HG02798 (cell line): ENCODE measurements at regions not wholly inside any gene's neighbourhood (a gene's known extent, or its start where the extent isn't known, plus 50 kb on each side); places are given as distances from the start of the nearest gene placed in this dataset.
"Not testable (repeated sequence)": the region's sequence is repeated elsewhere in the genome, so short reads cannot be mapped to it uniquely, and the experiment has no call there.

ENCODE experiments used
- ATAC-seq: cut with Tn5 transposase; IDR thresholded peaks from one replicate; pipeline ENCODE4 v1.9.1; 2021; ENCODE audit warnings: mild to moderate bottlenecking; ENCODE audit not compliant: unreplicated experiment, poor library complexity

DNA sequence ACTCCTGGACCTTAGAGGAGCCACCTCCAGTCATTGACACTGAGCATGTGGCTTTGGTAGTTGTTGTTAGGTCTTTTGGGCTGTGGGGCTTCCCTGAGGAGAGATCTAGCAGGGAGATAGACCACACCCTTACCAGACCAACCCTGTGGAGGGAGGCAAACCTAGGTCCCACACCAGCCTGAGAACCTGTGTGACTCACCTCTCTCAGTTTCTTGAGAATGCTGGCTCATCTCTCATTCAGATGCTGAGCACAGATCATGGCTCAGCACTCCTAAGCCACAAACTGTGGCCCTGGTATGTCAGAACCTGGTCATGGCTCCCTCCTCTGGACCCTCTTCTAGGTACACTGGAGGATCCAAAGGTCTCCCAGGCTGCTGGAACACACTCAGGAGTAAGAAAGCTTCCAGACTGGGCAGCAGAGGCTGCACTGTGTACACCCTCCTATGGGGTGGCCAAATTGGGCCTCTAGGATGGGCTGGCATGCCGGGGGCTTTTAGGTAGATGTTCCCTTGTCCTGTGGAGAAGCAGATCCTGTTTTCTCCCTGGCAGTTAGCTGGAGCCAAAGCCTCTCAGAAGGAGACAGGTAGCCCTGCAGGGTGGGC is 1294.5 kb downstream of the KHDRBS2 start:
- ATAC-seq = no peak

DNA sequence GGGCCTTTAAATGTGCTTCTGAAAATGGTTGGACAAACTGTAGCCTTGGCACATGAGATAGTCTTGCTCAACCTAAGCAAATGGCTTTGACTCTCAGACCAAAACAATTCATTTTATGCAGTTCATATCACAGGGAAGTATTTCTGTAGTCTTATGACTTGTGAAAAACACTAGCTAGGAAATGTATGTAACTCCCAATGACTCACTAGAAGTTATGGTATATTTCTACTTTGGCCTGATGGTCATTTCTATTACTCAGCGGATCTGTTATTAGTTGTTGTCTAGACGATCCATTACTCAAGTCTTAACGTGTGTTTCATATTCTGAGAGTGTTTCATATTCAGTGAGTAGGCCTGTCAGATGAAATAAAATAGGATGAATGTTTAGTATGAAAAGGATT is 1333.5 kb downstream of the KHDRBS2 start:
- no peak for ATAC-seq

DNA sequence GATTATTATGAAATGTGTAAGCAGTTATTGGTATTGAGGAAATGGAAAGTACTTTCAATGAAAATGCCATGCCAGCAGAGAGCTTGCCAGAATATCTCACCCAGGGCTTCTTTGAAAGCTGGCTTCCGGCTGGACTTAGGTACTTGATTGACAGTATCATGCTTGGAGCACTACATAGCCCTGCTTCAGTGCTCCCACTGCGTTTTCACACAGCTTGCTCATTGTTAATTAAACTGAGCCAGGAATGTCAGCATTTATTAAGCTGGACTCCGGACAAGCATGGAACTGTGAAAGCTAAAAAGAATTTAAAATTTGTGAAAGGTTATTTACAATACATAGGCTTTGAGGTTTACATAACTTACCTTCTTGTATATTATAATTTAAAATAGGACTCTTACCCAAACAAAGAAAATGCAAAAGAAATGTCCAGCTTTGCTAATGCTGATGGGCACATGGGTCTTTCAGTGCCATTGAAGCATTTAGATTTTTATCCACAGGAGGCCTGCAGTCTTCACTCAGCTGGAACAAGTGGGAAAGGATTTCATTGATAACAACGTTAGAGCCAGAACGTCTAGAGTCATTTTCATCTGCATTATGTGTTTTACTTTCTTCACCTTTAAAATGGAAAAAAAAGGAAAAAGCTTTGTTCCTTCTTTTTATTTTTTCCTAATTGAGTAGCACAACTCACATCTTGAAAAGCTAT is 1335.7 kb downstream of the KHDRBS2 start:
- ATAC-seq = not testable (repeated sequence)

DNA sequence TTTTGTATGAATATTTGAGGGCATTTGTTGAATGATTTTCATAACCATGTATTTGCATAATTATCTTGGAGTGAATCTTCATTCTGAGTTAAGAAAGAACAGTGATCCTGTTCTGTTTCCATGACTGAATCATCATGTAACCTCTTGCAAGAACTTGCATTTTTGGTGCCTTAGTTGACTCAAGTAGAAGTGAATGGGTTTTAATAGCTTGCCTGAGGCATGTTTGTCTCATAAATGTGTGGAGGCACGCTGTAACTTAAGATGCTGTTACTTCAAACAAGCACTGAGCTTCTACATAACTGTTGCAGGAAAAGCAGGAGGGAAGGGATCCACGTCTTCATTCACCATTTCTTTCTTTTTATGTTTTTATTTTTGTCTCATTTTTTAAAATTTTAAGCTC is 1338.6 kb downstream of the KHDRBS2 start:
- ATAC-seq = not testable (repeated sequence)

DNA sequence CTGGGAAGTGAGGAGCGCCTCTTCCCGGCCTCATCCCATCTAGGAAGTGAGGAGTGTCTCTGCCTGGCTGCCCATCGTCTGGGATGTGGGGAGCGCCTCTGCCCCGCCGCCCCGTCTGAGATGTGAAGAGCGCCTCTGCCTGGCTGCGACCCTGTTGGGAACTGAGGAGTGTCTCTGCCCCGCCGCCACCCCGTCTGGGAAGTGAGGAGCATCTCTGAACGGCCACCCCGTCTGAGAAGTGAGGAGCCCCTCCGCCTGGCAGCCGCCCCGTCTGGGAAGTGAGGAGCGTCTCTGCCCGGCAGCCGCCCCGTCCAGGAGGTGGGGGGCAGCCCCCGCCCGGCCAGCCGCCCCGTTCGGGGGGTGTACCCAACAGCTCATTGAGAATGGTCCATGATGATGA is 1341.2 kb downstream of the KHDRBS2 start:
- not testable (repeated sequence) for ATAC-seq

DNA sequence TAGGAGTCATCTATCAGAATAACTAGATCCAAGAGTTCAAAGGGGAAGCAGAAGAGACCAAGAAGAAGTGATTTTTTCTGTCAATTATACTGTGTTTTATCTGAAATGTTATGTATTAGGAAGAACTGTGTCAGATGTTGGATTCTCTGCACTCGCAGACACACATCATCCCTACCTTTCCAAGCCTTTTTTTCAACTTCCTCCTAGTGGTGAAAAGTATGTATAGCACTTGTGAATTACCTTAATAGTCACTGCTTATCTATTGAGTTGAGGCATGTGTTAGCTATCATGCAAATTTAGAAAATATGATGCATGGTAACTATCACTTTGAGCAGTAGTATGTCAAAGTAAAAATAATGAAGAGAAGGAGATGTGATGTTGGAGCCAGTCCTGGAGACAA is 1350.1 kb downstream of the KHDRBS2 start:
- ATAC-seq = peak; percentile 68

DNA sequence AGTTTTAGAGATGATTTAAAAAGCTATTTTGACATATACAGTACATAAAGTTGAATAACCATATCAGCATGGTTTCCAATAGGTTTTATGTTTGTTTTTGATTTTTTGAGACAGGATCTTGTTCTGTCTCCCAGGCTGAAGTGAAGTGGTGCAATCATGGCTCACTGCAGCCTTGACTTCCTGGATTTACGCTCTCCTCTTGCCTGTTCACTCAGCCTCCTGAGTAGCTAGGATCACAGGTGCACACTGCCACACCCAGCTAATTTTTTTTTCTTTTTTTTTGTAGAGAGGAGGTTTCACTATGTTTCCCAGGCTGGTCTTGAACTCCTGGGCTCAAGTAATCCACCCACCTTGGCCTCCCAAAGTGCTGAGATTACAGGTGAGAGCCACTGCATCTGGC is 1366.4 kb downstream of the KHDRBS2 start:
- ATAC-seq = not testable (repeated sequence)

DNA sequence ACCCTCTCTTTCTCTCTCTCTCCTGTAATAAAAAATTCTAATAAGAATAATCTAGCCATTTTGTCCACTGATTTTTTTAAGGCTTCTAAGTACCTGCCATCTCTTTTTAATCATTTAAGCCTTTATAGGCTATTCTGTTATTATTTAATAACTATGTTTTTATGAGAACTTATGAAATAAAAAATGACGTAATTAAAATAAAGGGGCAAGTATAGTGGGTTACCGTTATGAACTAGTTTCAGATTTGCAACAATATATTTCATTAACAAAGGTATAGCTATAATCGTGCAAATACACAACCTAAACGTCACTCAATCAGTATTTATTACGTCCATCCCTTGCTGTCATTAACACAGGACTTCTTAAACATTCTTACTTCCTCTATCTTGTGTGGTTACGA is 1382.2 kb downstream of the KHDRBS2 start:
- not testable (repeated sequence) for ATAC-seq

DNA sequence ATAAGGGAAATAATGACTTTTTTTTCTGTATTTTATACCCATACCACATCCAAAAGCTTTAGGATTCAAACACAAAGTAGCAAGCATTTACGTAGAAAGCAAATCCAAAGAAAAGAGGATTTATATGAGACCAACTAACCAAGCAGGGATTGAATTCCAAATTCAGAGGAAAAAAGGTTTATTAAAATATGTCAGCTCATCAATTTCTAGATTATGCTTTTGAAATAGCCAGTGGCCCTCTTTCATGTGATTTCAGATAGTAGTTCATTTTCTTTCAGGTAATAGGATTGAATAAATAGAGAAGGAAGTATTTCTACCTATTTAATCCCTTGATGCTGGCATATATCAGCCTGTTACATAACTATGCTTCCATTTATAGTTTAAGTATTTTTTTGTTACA is 1392.7 kb downstream of the KHDRBS2 start:
- not testable (repeated sequence) for ATAC-seq

DNA sequence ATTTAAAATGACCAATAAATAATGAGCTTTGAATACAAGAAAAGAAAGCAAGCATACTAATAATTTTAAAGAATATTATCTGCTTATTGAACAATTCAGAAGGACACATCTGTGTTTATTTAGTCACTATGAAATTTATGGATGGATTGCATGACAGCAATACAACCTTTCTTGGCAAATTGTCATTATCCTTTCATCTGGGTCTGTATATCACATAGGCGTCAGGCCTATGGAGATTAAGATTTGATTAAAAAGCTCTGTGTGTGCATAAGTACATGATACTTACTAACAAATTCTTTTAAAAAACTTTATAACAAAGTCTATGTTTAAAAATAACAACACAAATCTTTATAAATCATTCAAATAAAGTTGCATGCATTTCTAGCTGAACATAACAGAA is 1394.4 kb downstream of the KHDRBS2 start:
- no peak for ATAC-seq

DNA sequence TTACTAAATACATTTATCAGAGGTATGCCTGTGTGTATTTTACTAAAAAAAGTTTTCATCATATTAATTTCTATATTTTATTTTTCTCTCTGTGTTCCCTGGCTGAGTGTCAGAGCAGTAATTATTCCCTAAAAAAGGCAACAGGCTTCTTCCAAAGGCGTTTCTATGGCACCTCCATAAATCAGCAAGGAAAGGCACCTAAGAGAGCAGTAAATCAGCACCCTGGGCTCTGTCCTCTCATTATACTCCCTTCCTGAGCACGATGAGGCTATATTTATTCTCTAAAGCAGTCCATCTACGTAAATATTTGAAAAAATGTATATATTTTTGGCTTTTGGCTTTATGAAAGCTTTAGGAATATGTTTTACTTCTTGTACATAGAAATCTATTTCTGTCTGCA is 1408.6 kb downstream of the KHDRBS2 start:
- ATAC-seq = not testable (repeated sequence)

DNA sequence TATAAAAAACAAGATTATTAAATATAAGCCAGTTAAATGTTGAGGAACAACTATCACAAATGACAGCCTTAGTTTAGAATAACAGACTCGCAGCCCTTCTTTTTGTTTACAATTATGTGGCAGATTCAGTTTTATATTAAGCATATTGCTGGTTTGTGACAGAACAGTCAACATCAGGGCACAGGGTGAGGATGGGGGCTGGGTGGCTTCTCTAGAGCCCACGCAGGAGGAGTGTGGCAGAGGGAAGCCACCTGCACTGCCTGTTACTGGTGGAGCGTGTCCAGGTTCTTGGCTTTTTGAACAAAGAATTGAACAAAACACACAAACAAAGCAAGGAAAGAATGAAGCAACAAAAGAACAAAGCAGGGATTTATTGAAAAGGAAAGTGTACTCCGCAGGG is 1415.2 kb downstream of the KHDRBS2 start:
- not testable (repeated sequence) for ATAC-seq

DNA sequence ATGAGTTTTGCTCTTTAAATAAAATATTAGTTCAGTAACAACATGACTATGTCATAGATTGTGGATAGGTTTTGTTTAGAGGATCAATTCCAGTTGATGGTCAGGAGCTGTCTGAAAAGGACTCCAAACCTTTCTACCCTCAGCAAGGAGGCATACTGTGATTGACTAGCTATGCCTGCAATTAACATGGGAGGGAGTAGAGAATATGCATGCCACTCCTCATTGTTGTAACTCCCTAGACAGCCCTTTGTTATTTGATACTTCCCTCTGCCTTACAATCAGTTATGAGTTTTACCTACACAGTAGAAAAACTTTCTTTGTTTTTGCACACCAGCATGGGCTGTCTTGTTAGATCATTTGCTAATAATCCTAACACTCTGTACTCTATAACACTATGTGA is 1418.5 kb downstream of the KHDRBS2 start:
- no peak for ATAC-seq

DNA sequence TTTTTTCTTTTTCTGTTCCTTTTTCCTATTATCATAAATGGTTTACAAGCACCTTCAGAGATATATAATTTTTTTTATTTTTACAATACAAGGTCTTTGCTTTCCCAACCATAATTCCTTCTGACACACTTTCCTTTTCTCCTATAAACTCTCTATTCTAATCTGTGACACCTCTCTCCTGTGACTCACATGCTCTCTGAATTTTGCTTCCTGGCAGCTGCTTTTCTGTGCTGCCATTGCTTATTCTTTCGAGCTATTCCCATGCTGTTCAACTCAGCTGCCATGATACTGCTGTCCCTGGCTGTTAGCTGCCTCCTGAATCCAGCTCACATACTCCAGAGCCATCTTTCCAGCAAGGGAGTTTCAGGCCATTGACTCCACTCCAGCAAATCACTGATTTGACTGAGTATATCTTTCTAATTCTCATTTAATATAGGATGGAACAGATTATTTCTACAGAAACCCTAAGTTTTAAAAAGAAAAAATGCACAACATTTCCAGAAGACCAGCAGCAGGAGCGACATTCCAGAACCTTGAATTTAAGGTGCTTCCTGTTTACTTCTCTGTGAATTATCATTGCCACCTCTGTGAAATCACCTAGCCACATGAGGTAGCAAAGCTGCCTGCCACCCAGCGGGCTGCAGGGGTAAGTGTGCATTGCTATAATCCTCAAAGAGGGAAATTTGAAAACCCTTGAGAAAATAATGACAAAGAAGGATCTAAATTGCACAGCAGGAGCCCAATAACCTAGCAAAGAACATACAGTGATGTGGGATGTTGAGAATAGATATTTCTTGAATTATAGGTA is 1442.6 kb downstream of the KHDRBS2 start:
- ATAC-seq = not testable (repeated sequence)

DNA sequence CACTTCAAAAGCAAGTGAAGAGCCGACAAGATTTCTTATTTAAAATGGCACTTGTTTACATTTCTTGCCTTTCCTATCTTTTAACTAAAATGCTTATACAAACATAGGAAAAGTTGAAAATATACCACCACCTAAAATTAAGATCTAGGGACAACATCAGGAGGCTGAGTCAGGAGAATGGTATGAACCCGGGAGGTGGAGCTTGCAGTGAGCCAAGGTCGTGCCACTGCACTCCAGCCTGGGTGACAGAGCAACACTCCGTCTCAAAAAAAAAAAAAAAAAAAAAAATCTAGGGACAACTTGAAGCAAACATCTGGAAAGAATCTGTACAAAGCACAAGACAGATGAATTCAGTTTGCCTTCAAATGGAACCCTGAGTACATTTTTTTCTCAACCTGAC is 1455.3 kb downstream of the KHDRBS2 start:
- not testable (repeated sequence) for ATAC-seq

DNA sequence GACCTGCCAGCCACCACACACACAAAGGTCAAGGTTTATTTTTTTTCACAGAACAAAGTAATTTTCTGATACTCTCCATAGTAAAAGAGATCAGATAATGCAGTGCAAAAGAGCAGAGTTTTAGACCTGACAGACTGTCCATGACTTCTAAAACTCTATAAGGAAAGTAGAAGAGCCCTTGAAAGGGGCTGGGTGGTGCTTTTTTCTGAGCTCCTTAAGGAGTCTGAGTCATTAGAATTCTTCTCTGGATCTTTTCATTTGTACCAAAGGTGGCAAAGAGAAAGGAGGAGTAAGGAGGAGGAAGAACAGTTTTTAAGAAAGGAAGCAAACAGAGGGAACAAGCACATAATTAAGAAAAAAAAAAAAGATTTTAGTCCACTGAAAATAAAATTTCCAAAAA is 1463.4 kb downstream of the KHDRBS2 start:
- not testable (repeated sequence) for ATAC-seq

DNA sequence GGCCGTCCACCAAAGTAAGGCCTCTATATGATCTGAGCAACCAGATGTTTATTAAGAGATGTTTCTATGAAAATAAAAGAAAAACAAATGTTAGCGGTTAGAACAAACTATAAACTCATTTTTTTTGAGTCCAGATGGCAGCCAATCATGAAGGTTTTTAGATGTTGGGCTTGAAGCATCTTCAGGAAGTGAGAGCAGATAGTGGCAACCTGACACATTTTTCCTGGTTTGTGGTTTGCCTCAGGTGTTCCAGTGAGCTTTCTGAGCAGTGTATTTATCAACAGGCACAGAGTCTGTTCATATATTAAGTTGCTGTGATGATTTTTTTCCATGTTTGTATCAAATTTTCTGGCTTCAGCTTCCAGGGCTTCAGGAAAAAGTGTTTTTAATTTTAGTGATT is 1468.0 kb downstream of the KHDRBS2 start:
- not testable (repeated sequence) for ATAC-seq

DNA sequence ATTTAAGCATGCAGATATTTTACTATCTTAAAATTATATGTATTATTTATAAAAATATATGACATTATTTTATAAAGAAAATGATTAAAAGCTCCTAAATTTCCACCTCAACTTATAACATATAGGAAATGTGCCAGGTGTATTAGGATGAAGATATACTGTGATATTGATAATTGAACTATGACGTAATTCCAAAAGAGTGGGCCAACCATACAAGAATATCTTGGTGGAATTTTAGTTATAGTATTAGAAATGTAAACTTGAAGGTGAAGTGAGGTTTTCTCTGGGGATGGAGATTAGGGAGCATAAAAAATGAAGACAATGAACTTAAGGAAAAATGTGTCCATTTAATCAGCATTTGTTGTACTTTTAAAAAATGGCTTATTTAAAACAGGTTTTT is 1471.2 kb downstream of the KHDRBS2 start:
- ATAC-seq = not testable (repeated sequence)

DNA sequence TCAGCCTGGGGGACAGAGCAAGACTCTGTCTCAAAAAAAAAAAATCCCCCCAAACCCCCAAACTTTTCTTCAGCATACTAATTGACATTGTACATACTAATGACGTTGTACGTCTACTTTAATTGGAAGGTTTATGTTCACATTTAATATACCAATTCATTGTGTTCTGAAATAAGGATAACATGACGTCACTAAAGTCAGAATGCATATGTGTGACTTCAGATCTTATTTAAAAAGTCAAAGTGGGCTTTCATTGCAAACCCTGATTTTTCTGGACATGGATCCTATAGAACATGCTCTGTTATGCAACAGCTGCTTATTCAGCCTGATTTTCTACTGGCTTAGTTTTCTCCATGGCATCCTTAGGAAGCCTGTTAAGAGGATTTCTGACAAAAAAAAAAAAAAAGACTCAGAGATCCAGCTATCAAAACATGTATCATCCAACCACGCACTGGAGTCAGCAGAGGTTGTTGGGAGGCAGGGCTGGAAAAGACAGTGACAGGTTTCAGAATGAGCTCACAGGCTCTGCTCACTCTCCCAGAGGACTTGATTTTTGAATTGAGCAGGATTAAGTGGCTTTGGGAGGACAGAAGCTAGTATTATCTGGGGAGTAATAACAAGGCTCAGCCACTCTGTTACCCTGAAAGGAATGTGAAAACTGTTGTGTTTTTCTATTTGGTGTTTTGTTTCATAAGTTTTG is 1472.0 kb downstream of the KHDRBS2 start:
- not testable (repeated sequence) for ATAC-seq

DNA sequence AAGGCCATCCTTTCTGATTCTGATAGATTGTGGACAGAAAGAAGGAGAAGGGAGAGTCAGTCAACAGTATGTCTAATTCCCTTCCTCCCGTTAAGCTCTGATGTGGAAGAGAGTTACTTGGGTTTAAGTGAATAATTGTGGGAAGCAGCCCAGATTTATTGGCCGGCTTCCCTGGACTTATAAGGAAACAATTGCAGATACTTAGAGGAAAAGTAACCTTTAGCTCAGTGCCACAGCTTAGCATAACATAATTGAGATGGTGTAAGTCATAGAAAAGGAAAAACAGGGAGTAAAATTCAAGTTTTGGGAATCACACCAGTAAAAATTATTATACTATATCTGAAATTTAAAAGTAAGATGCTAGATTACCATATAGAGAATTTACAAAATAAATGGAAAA is 1475.8 kb downstream of the KHDRBS2 start:
- ATAC-seq = not testable (repeated sequence)

DNA sequence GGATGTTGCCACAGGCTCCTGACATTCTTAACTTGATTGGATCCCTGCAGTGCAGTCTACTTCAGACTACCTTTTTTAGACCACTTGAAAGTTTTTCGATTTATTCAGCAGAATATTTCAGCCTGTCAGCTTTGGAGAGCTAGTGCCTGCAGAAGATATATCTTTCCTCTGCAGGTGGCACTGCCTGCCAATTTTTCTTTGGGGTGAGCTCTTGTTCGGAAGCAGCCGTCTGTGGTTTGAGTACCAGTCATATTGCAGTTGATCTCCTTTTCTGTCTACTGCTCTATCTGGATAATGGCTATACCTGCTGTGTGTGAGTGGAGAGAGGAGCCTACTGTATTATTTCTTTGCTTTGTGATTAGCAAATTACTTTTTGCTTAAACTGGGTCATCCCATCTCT is 1486.9 kb downstream of the KHDRBS2 start:
- not testable (repeated sequence) for ATAC-seq
